OCI-LY3 (cell line): ENCODE measurements at regions not wholly inside any gene's neighbourhood (a gene's known extent, or its start where the extent isn't known, plus 50 kb on each side); places are given as distances from the start of the nearest gene placed in this dataset.

ENCODE experiments used
- EZH2phosphoT487 ChIP-seq: fragments of 200-600 bp; shearing (Covaris generic); IDR thresholded peaks from 2 replicates; pipeline ENCODE4 v1.6.1; 2018; ENCODE audit warnings: antibody characterized with exemption, mixed run types, low read depth
- TF ChIP-seq, protein P1 (sequence below): fragments of 200-600, 300-600 bp; sonication (generic); IDR thresholded peaks from 2 replicates; pipeline ENCODE4 v1.5.1; 2014; ENCODE audit warnings: antibody characterized with exemption, low read length, low read depth

DNA sequence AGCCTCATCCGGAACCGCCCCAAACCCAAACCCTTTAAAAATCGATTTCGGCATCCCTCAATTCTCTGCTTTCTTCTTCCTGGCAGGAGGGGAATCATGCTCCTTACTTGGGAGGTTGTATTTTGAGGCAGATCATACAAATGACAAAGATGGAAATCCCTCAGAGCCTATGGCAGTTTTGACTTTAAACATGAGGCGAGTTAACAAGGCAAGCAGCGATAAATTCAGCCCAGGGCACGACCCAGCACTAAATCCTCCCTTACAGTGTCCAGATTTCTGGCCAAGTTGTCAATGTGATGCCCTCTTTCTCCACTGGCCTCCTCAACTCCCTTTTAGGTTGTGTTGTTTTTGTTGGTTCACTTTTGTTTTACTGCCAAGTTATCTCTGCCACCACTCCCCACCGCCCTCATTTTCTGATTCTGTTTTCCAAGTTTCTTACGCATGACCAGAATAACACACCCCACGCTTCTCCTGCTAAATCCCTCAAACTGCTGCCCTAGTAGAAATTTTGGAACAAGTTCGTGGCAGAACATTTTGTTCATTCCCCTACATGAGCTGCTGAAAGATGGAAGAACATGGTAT, 68.3 kb downstream of the CTAGE1 start:
- TF ChIP-seq, protein P1, sequence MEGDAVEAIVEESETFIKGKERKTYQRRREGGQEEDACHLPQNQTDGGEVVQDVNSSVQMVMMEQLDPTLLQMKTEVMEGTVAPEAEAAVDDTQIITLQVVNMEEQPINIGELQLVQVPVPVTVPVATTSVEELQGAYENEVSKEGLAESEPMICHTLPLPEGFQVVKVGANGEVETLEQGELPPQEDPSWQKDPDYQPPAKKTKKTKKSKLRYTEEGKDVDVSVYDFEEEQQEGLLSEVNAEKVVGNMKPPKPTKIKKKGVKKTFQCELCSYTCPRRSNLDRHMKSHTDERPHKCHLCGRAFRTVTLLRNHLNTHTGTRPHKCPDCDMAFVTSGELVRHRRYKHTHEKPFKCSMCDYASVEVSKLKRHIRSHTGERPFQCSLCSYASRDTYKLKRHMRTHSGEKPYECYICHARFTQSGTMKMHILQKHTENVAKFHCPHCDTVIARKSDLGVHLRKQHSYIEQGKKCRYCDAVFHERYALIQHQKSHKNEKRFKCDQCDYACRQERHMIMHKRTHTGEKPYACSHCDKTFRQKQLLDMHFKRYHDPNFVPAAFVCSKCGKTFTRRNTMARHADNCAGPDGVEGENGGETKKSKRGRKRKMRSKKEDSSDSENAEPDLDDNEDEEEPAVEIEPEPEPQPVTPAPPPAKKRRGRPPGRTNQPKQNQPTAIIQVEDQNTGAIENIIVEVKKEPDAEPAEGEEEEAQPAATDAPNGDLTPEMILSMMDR: no peak
- TF ChIP-seq EZH2phosphoT487: no peak
